Glomerular visceral epithelial cell (primary cell): ENCODE measurements at regions not wholly inside any gene's neighbourhood (a gene's known extent, or its start where the extent isn't known, plus 50 kb on each side); places are given as distances from the start of the nearest gene placed in this dataset.
A peak's percentile ranks its signal among the peaks of the same experiment; 100 is the strongest.

Experiments used
- DNase-seq: peaks from one replicate; pipeline ENCODE4 v3.0.0-alpha.2; 2016; ENCODE audit errors: extremely low spot score

- DNase-seq: no peak
Measured at GRCh38 chr9:14399756-14400657, 86.1 kb upstream of the NFIB start.

- DNase-seq: no peak
Measured at GRCh38 chr9:14398473-14398872, 84.5 kb upstream of the NFIB start.

- no peak for DNase-seq
Measured at GRCh38 chr9:14396171-14396570, 82.2 kb upstream of the NFIB start.

- no peak for DNase-seq
Measured at GRCh38 chr9:14395317-14396082, 81.6 kb upstream of the NFIB start.

GRCh38 chr9:14393418-14393817 lies 79.5 kb upstream of the NFIB start:
- DNase-seq: no peak

- DNase-seq: no peak
Measured at GRCh38 chr9:14391620-14392019, 77.7 kb upstream of the NFIB start.

GRCh38 chr9:14389657-14390056 lies 75.7 kb upstream of the NFIB start:
- DNase-seq: no peak

- no peak for DNase-seq
Measured at GRCh38 chr9:14389146-14389545, 75.2 kb upstream of the NFIB start.

GRCh38 chr9:14383773-14384172 lies 69.8 kb upstream of the NFIB start:
- DNase-seq: no peak

GRCh38 chr9:14383294-14383693 lies 69.4 kb upstream of the NFIB start:
- peak; percentile 33 for DNase-seq

- DNase-seq: no peak
Measured at GRCh38 chr9:14380061-14380836, 66.3 kb upstream of the NFIB start.

- no peak for DNase-seq
Measured at GRCh38 chr9:14379280-14379679, 65.3 kb upstream of the NFIB start.

GRCh38 chr9:14373706-14374105 lies 59.8 kb upstream of the NFIB start:
- no peak for DNase-seq

- DNase-seq: no peak
Measured at GRCh38 chr9:14373336-14373666, 59.4 kb upstream of the NFIB start.

- peak; percentile 64 for DNase-seq
Measured at GRCh38 chr9:14372437-14373335, 58.7 kb upstream of the NFIB start.

GRCh38 chr9:14369011-14369410 lies 55.1 kb upstream of the NFIB start:
- DNase-seq: no peak

- DNase-seq: no peak
Measured at GRCh38 chr9:14366076-14366475, 52.1 kb upstream of the NFIB start.

- DNase-seq: no peak
Measured at GRCh38 chr9:14365670-14366069, 51.7 kb upstream of the NFIB start.
